ENCODE measurements at regions not wholly inside any gene's neighbourhood (a gene's known extent, or its start where the extent isn't known, plus 50 kb on each side); places are given as distances from the start of the nearest gene placed in this dataset.
"Not testable (repeated sequence)": the region's sequence is repeated elsewhere in the genome, so short reads cannot be mapped to it uniquely, and the experiment has no call there.

- DNase-seq, result no peak
- Histone ChIP-seq H3K36me3 (ENCODE audit: insufficient read depth in 1 of 2, low read depth in 1 of 2) (no peaks in the 10 kb centered on the region), H3K4me3 (no peak overlapping the region), H3K9me3 (peaks cover 11% of the 10 kb centered on the region), H3K4me1 (no peaks in the 10 kb centered on the region), H3K27ac (no peak overlapping the region), H3K27me3 (ENCODE audit: insufficient read depth in 3 of 3, low read length in 2 of 3) (no peaks in the 10 kb centered on the region)
- no peak for ATAC-seq
- 44 to 66% (median 63%) methylated on average over 3 of the region's 3 CpGs for whole genome bisulfite sequencing, 3 donors
- TF ChIP-seq, protein P1, sequence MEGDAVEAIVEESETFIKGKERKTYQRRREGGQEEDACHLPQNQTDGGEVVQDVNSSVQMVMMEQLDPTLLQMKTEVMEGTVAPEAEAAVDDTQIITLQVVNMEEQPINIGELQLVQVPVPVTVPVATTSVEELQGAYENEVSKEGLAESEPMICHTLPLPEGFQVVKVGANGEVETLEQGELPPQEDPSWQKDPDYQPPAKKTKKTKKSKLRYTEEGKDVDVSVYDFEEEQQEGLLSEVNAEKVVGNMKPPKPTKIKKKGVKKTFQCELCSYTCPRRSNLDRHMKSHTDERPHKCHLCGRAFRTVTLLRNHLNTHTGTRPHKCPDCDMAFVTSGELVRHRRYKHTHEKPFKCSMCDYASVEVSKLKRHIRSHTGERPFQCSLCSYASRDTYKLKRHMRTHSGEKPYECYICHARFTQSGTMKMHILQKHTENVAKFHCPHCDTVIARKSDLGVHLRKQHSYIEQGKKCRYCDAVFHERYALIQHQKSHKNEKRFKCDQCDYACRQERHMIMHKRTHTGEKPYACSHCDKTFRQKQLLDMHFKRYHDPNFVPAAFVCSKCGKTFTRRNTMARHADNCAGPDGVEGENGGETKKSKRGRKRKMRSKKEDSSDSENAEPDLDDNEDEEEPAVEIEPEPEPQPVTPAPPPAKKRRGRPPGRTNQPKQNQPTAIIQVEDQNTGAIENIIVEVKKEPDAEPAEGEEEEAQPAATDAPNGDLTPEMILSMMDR (IDR thresholded peaks at IDR 0.05), result no peak
- intact Hi-C loops (cut with DNase I), result no loop called here
Measured at GRCh38 chr9:74407166-74407565, 90.0 kb upstream of the RORB start.

- 51 to 73% (median 72%) methylated on average over 3 of the region's 3 CpGs for WGBS, 3 donors
- H3K27me3 ChIP-seq (ENCODE audit: insufficient read depth in 3 of 3, low read length in 2 of 3), result no peaks in the 10 kb centered on the region
- no peak overlapping the region for H3K4me3 ChIP-seq
- DNase-seq (no peak), ATAC-seq (no peak)
- H3K9me3 ChIP-seq, result no peaks in the 10 kb centered on the region
- no peak overlapping the region for H3K27ac ChIP-seq
- H3K4me1 ChIP-seq, result no peaks in the 10 kb centered on the region
- intact Hi-C loops (cut with DNase I), result no loop called here
- TF ChIP-seq, protein P1 (IDR thresholded peaks at IDR 0.05), result no peak
- H3K36me3 ChIP-seq (ENCODE audit: insufficient read depth in 1 of 2, low read depth in 1 of 2), result no peaks in the 10 kb centered on the region
Measured at GRCh38 chr9:74412236-74412979, 84.7 kb upstream of the RORB start.

DNA sequence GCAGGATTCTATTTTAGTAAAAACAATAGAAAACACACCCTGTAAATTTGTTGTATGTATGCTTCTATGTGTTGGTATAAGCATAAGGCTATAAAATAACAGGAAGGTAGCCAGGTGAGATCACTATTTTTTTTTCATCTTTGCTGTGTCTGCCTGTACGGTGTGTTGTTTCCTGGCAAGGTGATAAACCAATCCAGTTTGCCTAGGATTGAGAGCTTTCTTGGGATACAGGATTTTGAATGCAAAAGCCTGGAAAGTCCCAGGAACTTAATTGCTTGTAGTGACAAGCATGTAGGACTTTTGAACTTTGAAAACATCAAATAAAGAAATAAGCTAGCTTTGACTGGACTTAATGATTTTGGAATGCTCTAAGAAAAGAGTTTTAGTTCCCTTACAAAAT lies 83.3 kb upstream of the RORB start:
- no peaks in the 10 kb centered on the region for H3K9me3 ChIP-seq
- no peaks in the 10 kb centered on the region for H3K27me3 ChIP-seq (ENCODE audit: insufficient read depth in 3 of 3, low read length in 2 of 3)
- H3K36me3 ChIP-seq (ENCODE audit: insufficient read depth in 1 of 2, low read depth in 1 of 2), result no peaks in the 10 kb centered on the region
- no peak overlapping the region for H3K4me3 ChIP-seq
- TF ChIP-seq, protein P1 (IDR thresholded peaks at IDR 0.05), result no peak
- intact Hi-C loops (cut with DNase I), result no loop called here
- no peak for ATAC-seq
- no peak for DNase-seq
- H3K4me1 ChIP-seq, result no peaks in the 10 kb centered on the region
- H3K27ac ChIP-seq, result no peak overlapping the region
- WGBS, 3 donors, result 24 to 29% (median 29%) methylated on average over 1 of the region's 1 CpG

DNA sequence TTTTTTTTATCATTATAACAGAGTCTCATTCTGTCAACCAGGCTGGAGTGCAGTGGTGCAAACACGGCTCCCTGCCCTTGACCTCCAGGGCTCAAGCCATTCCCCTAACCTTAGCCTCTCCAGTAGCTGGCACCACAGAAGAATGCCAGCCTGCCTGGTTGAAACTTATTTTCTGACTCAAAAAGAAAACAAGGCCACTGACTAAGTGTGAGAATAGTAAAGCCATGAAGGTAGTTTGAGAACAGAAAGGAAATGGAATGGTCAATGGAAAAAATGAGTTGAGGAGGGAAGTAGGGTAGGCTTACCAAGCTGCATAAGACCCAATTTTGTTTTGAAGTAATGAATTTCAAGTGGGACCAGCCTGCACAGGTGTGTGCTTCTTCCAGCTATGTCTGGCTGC lies 82.8 kb upstream of the RORB start:
- H3K9me3 ChIP-seq, result no peaks in the 10 kb centered on the region
- DNase-seq (no peak), ATAC-seq (no peak)
- no peaks in the 10 kb centered on the region for H3K36me3 ChIP-seq (ENCODE audit: insufficient read depth in 1 of 2, low read depth in 1 of 2)
- no peak overlapping the region for H3K4me3 ChIP-seq
- no peaks in the 10 kb centered on the region for H3K4me1 ChIP-seq
- 67 to 72% (median 71%) methylated on average over 1 of the region's 1 CpG for WGBS, 3 donors
- intact Hi-C loops (cut with DNase I), result no loop called here
- no peaks in the 10 kb centered on the region for H3K27me3 ChIP-seq (ENCODE audit: insufficient read depth in 3 of 3, low read length in 2 of 3)
- no peak overlapping the region for H3K27ac ChIP-seq
- TF ChIP-seq, protein P1 (IDR thresholded peaks at IDR 0.05), result no peak

DNA sequence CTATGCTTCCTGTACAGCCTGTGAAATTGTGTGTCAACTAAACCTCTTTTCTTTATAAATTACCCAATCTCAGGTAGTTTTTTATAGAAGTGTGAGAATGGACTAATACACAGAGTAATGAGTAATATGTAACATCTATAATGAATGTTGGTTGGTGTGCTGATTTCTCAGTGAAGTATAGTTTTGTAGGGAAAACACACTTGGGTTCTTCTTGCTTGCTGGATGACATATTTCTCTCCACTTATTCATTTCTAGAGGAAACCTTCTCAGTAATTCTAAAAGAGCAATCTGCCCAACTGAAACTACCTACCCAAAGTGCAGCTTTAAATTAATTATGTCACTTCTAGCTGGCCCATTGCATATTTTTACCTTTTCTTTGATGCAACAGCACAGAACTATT lies 81.1 kb upstream of the RORB start:
- TF ChIP-seq, protein P1 (IDR thresholded peaks at IDR 0.05), result no peak
- DNase-seq, result no peak

DNA sequence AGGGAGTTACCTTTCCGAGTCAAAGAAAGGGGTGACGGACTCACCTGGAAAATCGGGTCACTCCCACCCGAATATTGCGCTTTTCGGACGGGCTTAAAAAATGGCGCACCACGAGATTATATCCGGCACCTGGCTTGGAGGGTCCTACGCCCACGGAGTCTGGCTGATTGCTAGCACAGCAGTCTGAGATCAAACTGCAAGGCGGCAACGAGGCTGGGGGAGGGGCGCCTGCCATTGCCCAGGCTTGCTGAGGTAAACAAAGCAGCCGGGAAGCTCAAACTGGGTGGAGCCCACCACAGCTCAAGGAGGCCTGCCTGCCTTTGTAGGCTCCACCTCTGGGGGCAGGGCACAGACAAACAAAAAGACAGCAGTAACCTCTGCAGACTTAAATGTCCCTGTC lies 72.6 kb upstream of the RORB start:
- ATAC-seq; H3K4me1 ChIP-seq; H3K27ac ChIP-seq; H3K27me3 ChIP-seq (ENCODE audit: insufficient read depth in 3 of 3, low read length in 2 of 3); intact Hi-C loops (cut with DNase I); DNase-seq; H3K4me3 ChIP-seq; H3K9me3 ChIP-seq; H3K36me3 ChIP-seq (ENCODE audit: insufficient read depth in 1 of 2, low read depth in 1 of 2): not testable (repeated sequence)
- 83 to 89% (median 85%) methylated on average over 15 to 16 of the region's 16 CpGs for WGBS, 3 donors

More for the DNA sequence above, 81.1 kb upstream of the RORB start:
- intact Hi-C loops (cut with DNase I), result no loop called here
- no peak overlapping the region for H3K4me3 ChIP-seq
- no peaks in the 10 kb centered on the region for H3K27me3 ChIP-seq (ENCODE audit: insufficient read depth in 3 of 3, low read length in 2 of 3)
- H3K27ac ChIP-seq, result no peak overlapping the region
- no peak for ATAC-seq
- no peaks in the 10 kb centered on the region for H3K36me3 ChIP-seq (ENCODE audit: insufficient read depth in 1 of 2, low read depth in 1 of 2)
- H3K9me3 ChIP-seq, result no peaks in the 10 kb centered on the region
- no peaks in the 10 kb centered on the region for H3K4me1 ChIP-seq

Data from psoas muscle (tissue), 7 donors.